ENCODE measurements at regions not wholly inside any gene's neighbourhood (a gene's known extent, or its start where the extent isn't known, plus 50 kb on each side); places are given as distances from the start of the nearest gene placed in this dataset.

DNA sequence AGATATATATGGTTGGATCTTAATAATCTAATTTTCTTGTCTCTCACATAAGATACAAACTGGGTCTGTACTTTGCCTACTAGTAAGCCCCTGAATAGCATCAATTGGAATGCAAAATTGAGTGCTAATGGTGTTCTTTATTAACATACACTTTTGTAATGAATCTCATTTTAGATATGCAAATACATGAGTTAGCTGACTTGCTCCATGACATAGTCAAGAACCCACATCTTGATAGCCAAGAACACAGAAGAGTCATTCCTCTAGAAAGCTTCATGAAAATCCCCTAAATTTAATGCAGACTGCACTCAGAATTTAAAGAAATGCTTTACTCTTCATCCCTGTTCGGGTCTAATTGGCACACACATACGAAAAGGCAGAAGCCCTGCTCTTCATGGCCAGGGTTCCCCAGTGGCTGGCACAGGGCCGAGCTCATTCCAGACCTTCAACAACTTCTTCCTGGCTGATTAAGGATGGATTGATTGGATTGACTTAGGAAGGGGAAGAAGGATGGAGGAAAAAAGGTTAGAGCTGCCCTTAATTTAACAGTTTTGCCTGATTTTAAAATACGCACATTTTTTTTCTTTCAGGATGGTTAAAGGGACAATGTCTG, 431.1 kb upstream of the KLF6 start (continued):
- no peak for TF ChIP-seq ELF4 (CRISPR knock-in tag; IDR thresholded peaks at IDR 0.05; ENCODE audit: low read depth)
- TF ChIP-seq KAT7 (CRISPR knock-in tag; IDR thresholded peaks at IDR 0.05; ENCODE audit: borderline replicate concordance) = no peak
- TF ChIP-seq, protein P1, sequence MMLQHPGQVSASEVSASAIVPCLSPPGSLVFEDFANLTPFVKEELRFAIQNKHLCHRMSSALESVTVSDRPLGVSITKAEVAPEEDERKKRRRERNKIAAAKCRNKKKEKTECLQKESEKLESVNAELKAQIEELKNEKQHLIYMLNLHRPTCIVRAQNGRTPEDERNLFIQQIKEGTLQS (CRISPR knock-in tag; conservative IDR thresholded peaks at IDR 0.05) = no peak
- TF ChIP-seq, protein P2, sequence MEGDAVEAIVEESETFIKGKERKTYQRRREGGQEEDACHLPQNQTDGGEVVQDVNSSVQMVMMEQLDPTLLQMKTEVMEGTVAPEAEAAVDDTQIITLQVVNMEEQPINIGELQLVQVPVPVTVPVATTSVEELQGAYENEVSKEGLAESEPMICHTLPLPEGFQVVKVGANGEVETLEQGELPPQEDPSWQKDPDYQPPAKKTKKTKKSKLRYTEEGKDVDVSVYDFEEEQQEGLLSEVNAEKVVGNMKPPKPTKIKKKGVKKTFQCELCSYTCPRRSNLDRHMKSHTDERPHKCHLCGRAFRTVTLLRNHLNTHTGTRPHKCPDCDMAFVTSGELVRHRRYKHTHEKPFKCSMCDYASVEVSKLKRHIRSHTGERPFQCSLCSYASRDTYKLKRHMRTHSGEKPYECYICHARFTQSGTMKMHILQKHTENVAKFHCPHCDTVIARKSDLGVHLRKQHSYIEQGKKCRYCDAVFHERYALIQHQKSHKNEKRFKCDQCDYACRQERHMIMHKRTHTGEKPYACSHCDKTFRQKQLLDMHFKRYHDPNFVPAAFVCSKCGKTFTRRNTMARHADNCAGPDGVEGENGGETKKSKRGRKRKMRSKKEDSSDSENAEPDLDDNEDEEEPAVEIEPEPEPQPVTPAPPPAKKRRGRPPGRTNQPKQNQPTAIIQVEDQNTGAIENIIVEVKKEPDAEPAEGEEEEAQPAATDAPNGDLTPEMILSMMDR (IDR thresholded peaks at IDR 0.05) = no peak
- TF ChIP-seq, protein P3, sequence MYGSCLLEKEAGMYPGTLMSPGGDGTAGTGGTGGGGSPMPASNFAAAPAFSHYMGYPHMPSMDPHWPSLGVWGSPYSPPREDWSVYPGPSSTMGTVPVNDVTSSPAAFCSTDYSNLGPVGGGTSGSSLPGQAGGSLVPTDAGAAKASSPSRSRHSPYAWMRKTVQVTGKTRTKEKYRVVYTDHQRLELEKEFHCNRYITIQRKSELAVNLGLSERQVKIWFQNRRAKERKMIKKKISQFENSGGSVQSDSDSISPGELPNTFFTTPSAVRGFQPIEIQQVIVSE (CRISPR knock-in tag; IDR thresholded peaks at IDR 0.05; ENCODE audit: borderline replicate concordance) = no peak
- TF ChIP-seq RELA (CRISPR knock-in tag; IDR thresholded peaks at IDR 0.05; ENCODE audit: borderline replicate concordance) = no peak
- TF ChIP-seq, protein P4, sequence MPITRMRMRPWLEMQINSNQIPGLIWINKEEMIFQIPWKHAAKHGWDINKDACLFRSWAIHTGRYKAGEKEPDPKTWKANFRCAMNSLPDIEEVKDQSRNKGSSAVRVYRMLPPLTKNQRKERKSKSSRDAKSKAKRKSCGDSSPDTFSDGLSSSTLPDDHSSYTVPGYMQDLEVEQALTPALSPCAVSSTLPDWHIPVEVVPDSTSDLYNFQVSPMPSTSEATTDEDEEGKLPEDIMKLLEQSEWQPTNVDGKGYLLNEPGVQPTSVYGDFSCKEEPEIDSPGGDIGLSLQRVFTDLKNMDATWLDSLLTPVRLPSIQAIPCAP (CRISPR knock-in tag; IDR thresholded peaks at IDR 0.05) = no peak
- no peak for TF ChIP-seq FOXP1 (CRISPR knock-in tag; IDR thresholded peaks at IDR 0.05; ENCODE audit: borderline replicate concordance)
- TF ChIP-seq, protein P5, sequence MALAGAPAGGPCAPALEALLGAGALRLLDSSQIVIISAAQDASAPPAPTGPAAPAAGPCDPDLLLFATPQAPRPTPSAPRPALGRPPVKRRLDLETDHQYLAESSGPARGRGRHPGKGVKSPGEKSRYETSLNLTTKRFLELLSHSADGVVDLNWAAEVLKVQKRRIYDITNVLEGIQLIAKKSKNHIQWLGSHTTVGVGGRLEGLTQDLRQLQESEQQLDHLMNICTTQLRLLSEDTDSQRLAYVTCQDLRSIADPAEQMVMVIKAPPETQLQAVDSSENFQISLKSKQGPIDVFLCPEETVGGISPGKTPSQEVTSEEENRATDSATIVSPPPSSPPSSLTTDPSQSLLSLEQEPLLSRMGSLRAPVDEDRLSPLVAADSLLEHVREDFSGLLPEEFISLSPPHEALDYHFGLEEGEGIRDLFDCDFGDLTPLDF (CRISPR knock-in tag; IDR thresholded peaks at IDR 0.05) = no peak

DNA sequence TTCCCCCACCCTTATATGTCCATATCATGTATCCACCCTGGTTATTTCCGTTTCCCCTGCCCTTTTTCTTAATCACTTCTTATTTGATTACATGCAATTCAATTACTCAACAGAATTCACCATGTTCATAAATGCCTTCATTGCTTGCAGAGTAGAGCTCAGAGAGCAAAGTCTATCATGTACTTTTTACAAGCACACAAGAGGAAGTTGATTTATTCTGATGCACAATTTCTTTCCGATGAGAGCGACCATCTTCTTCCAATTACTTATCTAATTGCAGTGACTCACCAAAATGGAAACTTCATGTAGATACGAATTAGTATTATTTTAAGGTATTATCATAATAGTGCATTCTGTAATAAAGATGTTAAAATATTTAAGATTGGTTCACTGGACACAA, 430.5 kb upstream of the KLF6 start:
- TF ChIP-seq, protein P3 (CRISPR knock-in tag; IDR thresholded peaks at IDR 0.05; ENCODE audit: borderline replicate concordance) = no peak
- ChIA-PET CTCF (no interaction called here), POLR2A (interaction anchor here (0.7 kb wide), 1 partner anchor 14 kb away, joined by 5 read pairs; no protein-coding TSS in a partner anchor)
- H3K27ac Mint-ChIP-seq = no peak overlapping the region; the same call in 1 of the 2 replicates
- H3K9me3 Mint-ChIP-seq = no peaks in the 10 kb centered on the region
- peaks cover 57% of the 10 kb centered on the region for H3K4me1 Mint-ChIP-seq
- H3K4me3 Mint-ChIP-seq = no peak overlapping the region
- DNase-seq (ENCODE audit: low spot score) (no peak), ATAC-seq (no peak)
- no peaks in the 10 kb centered on the region for H3K27me3 Mint-ChIP-seq (ENCODE audit: low read depth)
- no peaks in the 10 kb centered on the region for H3K36me3 Mint-ChIP-seq

DNA sequence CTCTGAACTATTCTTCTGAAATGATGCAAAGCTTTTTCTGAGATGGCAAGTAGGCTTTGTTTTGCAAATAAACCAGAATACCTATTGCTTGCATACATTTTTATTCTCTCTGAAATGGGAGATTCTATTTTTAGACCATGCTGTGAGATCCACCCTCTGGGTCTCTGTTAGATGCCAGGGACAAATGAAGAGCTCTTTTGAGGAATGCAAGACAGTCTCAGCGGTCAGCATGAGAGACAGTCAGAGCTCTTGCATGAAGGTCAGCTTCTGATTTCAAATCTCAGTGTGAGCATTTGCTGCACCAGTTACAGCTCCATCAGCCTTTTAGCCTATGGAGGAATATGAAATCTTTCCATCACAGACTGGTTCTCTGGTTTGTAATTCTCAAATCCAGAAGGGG, 429.9 kb upstream of the KLF6 start:
- Mint-ChIP-seq H3K27me3 (ENCODE audit: low read depth) (no peaks in the 10 kb centered on the region), H3K4me3 (no peak overlapping the region), H3K9me3 (no peaks in the 10 kb centered on the region), H3K27ac (peak overlapping the region; percentile 18; the same call in 1 of the 2 replicates), H3K36me3 (no peaks in the 10 kb centered on the region), H3K4me1 (peaks cover 55% of the 10 kb centered on the region)
- no peak for TF ChIP-seq CBFB (CRISPR knock-in tag; IDR thresholded peaks at IDR 0.05; ENCODE audit: low read depth)
- ChIA-PET POLR2A (no interaction called here), CTCF (interaction anchor here (0.7 kb wide), 1 partner anchor 146 kb away, joined by 3 read pairs; no protein-coding TSS in a partner anchor)
- peak; percentile 44; the same call in 1 of the 2 replicates for ATAC-seq
- no peak for DNase-seq (ENCODE audit: low spot score)

DNA sequence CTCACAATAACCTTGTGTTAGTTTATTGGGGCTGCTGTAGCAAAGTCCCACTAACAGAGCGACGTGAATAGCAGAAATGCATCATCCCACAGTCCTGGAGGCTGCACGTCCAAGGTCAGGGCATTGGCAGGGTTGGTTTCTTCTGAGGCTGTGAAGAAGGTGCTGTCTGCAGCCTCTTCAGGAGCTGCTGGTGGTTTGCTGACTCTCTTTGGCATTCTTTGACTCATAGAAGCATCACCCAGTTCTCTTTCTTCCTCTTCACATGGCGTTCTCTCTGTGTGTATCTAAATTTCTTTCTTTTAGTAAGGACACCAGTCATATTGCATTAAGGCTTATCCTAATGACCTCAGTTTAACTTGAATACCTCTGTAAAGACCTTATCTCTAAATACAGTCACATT, 428.4 kb upstream of the KLF6 start:
- H3K9me3 Mint-ChIP-seq = no peaks in the 10 kb centered on the region
- H3K4me3 Mint-ChIP-seq = no peak overlapping the region
- peaks cover 49% of the 10 kb centered on the region for H3K4me1 Mint-ChIP-seq
- no peak overlapping the region for H3K27ac Mint-ChIP-seq
- ChIA-PET POLR2A (no interaction called here), CTCF (no interaction called here)
- H3K36me3 Mint-ChIP-seq = no peaks in the 10 kb centered on the region
- no peak for ATAC-seq
- H3K27me3 Mint-ChIP-seq (ENCODE audit: low read depth) = no peaks in the 10 kb centered on the region
- no peak for DNase-seq (ENCODE audit: low spot score)
- TF ChIP-seq, protein P6, sequence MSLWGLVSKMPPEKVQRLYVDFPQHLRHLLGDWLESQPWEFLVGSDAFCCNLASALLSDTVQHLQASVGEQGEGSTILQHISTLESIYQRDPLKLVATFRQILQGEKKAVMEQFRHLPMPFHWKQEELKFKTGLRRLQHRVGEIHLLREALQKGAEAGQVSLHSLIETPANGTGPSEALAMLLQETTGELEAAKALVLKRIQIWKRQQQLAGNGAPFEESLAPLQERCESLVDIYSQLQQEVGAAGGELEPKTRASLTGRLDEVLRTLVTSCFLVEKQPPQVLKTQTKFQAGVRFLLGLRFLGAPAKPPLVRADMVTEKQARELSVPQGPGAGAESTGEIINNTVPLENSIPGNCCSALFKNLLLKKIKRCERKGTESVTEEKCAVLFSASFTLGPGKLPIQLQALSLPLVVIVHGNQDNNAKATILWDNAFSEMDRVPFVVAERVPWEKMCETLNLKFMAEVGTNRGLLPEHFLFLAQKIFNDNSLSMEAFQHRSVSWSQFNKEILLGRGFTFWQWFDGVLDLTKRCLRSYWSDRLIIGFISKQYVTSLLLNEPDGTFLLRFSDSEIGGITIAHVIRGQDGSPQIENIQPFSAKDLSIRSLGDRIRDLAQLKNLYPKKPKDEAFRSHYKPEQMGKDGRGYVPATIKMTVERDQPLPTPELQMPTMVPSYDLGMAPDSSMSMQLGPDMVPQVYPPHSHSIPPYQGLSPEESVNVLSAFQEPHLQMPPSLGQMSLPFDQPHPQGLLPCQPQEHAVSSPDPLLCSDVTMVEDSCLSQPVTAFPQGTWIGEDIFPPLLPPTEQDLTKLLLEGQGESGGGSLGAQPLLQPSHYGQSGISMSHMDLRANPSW (CRISPR knock-in tag; conservative IDR thresholded peaks at IDR 0.05; ENCODE audit: low read depth) = no peak
- TF ChIP-seq, protein P7, sequence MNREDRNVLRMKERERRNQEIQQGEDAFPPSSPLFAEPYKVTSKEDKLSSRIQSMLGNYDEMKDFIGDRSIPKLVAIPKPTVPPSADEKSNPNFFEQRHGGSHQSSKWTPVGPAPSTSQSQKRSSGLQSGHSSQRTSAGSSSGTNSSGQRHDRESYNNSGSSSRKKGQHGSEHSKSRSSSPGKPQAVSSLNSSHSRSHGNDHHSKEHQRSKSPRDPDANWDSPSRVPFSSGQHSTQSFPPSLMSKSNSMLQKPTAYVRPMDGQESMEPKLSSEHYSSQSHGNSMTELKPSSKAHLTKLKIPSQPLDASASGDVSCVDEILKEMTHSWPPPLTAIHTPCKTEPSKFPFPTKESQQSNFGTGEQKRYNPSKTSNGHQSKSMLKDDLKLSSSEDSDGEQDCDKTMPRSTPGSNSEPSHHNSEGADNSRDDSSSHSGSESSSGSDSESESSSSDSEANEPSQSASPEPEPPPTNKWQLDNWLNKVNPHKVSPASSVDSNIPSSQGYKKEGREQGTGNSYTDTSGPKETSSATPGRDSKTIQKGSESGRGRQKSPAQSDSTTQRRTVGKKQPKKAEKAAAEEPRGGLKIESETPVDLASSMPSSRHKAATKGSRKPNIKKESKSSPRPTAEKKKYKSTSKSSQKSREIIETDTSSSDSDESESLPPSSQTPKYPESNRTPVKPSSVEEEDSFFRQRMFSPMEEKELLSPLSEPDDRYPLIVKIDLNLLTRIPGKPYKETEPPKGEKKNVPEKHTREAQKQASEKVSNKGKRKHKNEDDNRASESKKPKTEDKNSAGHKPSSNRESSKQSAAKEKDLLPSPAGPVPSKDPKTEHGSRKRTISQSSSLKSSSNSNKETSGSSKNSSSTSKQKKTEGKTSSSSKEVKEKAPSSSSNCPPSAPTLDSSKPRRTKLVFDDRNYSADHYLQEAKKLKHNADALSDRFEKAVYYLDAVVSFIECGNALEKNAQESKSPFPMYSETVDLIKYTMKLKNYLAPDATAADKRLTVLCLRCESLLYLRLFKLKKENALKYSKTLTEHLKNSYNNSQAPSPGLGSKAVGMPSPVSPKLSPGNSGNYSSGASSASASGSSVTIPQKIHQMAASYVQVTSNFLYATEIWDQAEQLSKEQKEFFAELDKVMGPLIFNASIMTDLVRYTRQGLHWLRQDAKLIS (CRISPR knock-in tag; IDR thresholded peaks at IDR 0.05; ENCODE audit: borderline replicate concordance) = no peak
- TF ChIP-seq NR2C2 (CRISPR knock-in tag; IDR thresholded peaks at IDR 0.05) (no peak), TCF7 (CRISPR knock-in tag; IDR thresholded peaks at IDR 0.05; ENCODE audit: low read depth) (no peak), SP1 (CRISPR knock-in tag; conservative IDR thresholded peaks at IDR 0.05) (no peak), ZNF232 (CRISPR knock-in tag; IDR thresholded peaks at IDR 0.05) (no peak), OVOL2 (CRISPR knock-in tag; IDR thresholded peaks at IDR 0.05; ENCODE audit: borderline replicate concordance) (no peak)
